SHP77 (cell line): ENCODE measurements at regions not wholly inside any gene's neighbourhood (a gene's known extent, or its start where the extent isn't known, plus 50 kb on each side); places are given as distances from the start of the nearest gene placed in this dataset.
"Not testable (repeated sequence)": the region's sequence is repeated elsewhere in the genome, so short reads cannot be mapped to it uniquely, and the experiment has no call there.

Source experiments
- DNase-seq, 2 experiments: peaks; one replicate each; lab custom pipeline; 2025; lab: John Stamatoyannopoulos, UW

DNA sequence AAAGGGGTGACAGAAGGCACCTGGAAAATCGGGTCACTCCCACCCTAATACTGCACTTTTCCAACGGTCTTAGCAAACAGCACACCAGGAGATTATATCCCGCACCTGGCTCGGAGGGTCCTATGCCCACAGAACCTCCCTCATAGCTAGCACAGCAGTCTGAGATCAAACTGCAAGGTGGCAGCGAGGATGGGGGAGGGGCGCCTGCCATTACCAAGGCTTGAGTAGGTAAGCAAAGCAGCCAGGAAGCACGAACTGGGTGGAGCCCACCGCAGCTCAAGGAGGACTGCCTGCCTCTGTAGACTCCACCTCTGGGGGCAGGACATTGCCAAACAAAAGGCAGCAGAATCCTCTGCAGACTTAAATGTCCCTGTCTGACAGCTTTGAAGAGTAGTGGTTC is 101.8 kb downstream of the TBX20 start:
- DNase-seq: peak in 1 of 2 experiments; percentile 11

- DNase-seq: not testable (repeated sequence)
Observed at GRCh38 chr7:35148030-35148429, 105.9 kb downstream of the TBX20 start.

GRCh38 chr7:35142125-35142524 is 104.8 kb upstream of the DPY19L1 start:
- DNase-seq: not testable (repeated sequence)

DNA sequence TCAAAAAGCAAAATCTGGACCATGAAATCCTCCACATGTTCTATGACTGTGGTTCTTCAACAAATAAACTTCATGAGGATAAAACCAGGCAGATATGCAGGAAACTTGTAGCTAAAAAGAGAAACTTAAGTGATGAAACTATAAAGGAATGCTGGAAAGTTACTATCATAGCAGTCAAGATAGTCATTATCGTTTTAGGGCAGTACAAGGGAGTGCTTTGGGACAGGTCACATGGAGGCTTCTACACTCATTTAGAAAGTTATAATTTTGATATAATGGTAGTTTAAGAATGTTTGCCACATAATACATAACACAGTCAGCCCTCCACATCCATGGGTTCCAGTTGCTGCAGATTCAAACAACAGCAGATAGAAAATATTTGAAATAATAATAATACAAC is 102.0 kb upstream of the DPY19L1 start:
- DNase-seq: not testable (repeated sequence)

DNA sequence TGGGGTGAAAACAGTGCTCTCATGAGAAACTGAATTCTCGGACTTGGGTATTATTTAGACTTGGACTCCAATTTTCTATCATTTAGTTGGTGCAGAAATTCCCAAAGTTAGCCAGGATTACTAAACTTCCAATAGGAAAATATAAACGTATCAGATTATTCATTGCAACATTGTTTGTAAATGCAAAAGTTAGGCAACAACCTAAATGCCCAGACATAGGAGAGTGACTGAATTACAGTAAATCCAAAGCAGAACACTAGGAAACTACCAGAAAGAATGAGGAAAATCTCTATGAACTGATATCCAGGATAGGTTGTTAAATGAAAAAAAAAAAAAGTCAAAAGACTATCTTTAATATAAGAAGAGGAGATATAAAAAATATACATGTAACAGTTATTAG is 96.2 kb upstream of the DPY19L1 start:
- DNase-seq: not testable (repeated sequence)

GRCh38 chr7:35133011-35133410 is 95.7 kb upstream of the DPY19L1 start:
- not testable (repeated sequence) for DNase-seq

DNA sequence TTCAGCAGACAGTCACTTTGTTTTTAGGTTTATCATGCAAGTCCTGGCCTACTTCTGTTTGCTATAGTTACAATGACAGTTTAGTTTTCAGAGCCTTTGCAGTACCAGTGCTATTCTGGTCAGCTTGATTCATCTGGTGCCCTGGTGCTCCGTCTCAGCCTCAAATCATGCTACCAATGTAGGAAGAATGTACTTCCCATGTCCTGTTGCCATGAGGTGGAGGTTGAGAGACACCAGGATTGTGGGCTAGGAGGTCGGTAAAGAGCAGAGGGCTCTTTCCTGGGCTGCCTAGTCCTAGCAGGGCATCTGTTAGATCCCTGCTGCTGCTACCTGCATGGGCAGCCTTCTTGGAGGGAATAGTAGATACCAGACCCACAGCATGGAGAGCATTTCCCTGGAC is 91.4 kb upstream of the DPY19L1 start:
- not testable (repeated sequence) for DNase-seq

- not testable (repeated sequence) for DNase-seq
Observed at GRCh38 chr7:35118526-35118925, 81.2 kb upstream of the DPY19L1 start.

- not testable (repeated sequence) for DNase-seq
Observed at GRCh38 chr7:35106667-35107066, 69.4 kb upstream of the DPY19L1 start.

DNA sequence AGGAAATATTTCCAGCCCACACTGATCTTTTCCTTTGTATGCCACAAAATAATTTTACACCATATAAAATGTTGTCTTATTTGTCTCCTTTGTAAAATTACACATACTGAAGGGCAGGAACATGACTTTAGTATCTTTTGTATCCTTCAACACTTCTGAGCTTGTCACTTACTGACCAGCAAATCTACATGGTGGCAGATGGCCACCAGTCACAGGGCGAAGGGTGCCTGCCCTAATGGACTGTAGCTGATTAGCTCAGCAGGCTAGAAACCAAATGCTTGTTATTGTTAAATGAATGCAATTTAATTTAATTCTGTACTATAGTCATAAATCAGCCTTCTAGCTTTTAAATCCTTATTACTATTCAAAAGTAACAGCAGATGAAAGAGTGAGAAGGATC is 68.2 kb upstream of the DPY19L1 start:
- DNase-seq: not testable (repeated sequence)

GRCh38 chr7:35102845-35103244 is 65.6 kb upstream of the DPY19L1 start:
- DNase-seq: not testable (repeated sequence)

- not testable (repeated sequence) for DNase-seq
Observed at GRCh38 chr7:35092961-35093360, 55.7 kb upstream of the DPY19L1 start.
